ENCODE measurements at regions not wholly inside any gene's neighbourhood (a gene's known extent, or its start where the extent isn't known, plus 50 kb on each side); places are given as distances from the start of the nearest gene placed in this dataset.

- DNase-seq (ENCODE audit: low read depth in 2 of 3, low spot score in 2 of 3) = no peak
Measured at GRCh38 chr10:59557052-59557451, 152.6 kb downstream of the SLC16A9 start.

- no peak for DNase-seq (ENCODE audit: low read depth in 2 of 3, low spot score in 2 of 3)
Measured at GRCh38 chr10:59553162-59553900, 156.3 kb downstream of the SLC16A9 start.

- DNase-seq (ENCODE audit: low read depth in 2 of 3, low spot score in 2 of 3) = no peak
Measured at GRCh38 chr10:59550061-59550460, 159.6 kb downstream of the SLC16A9 start.

GRCh38 chr10:59538623-59539022 is 171.0 kb downstream of the SLC16A9 start:
- DNase-seq (ENCODE audit: low read depth in 2 of 3, low spot score in 2 of 3) = no peak

- DNase-seq (ENCODE audit: low read depth in 2 of 3, low spot score in 2 of 3) = no peak
Measured at GRCh38 chr10:59537501-59537900, 172.1 kb downstream of the SLC16A9 start.

GRCh38 chr10:59536167-59537014 is 173.3 kb downstream of the SLC16A9 start:
- DNase-seq (ENCODE audit: low read depth in 2 of 3, low spot score in 2 of 3) = peak in 2 of 3 donors; percentile 65 to 85

- no peak for DNase-seq (ENCODE audit: low read depth in 2 of 3, low spot score in 2 of 3)
Measured at GRCh38 chr10:59524348-59524747, 162.0 kb upstream of the FAM13C start.

GRCh38 chr10:59523851-59524250 is 161.5 kb upstream of the FAM13C start:
- DNase-seq (ENCODE audit: low read depth in 2 of 3, low spot score in 2 of 3) = no peak

- DNase-seq (ENCODE audit: low read depth in 2 of 3, low spot score in 2 of 3) = no peak
Measured at GRCh38 chr10:59517996-59518395, 155.6 kb upstream of the FAM13C start.

GRCh38 chr10:59517341-59517899 is 155.1 kb upstream of the FAM13C start:
- DNase-seq (ENCODE audit: low read depth in 2 of 3, low spot score in 2 of 3) = no peak

- no peak for DNase-seq (ENCODE audit: low read depth in 2 of 3, low spot score in 2 of 3)
Measured at GRCh38 chr10:59513558-59513957, 151.2 kb upstream of the FAM13C start.

GRCh38 chr10:59512951-59513350 is 150.6 kb upstream of the FAM13C start:
- DNase-seq (ENCODE audit: low read depth in 2 of 3, low spot score in 2 of 3) = no peak

- no peak for DNase-seq (ENCODE audit: low read depth in 2 of 3, low spot score in 2 of 3)
Measured at GRCh38 chr10:59508956-59509355, 146.6 kb upstream of the FAM13C start.

- DNase-seq (ENCODE audit: low read depth in 2 of 3, low spot score in 2 of 3) = no peak
Measured at GRCh38 chr10:59508296-59508695, 145.9 kb upstream of the FAM13C start.

GRCh38 chr10:59505926-59506325 is 143.6 kb upstream of the FAM13C start:
- DNase-seq (ENCODE audit: low read depth in 2 of 3, low spot score in 2 of 3) = no peak

- DNase-seq (ENCODE audit: low read depth in 2 of 3, low spot score in 2 of 3) = no peak
Measured at GRCh38 chr10:59499460-59499859, 137.1 kb upstream of the FAM13C start.

- no peak for DNase-seq (ENCODE audit: low read depth in 2 of 3, low spot score in 2 of 3)
Measured at GRCh38 chr10:59493017-59493416, 130.7 kb upstream of the FAM13C start.

GRCh38 chr10:59479426-59479825 is 117.1 kb upstream of the FAM13C start:
- no peak for DNase-seq (ENCODE audit: low read depth in 2 of 3, low spot score in 2 of 3)

- no peak for DNase-seq (ENCODE audit: low read depth in 2 of 3, low spot score in 2 of 3)
Measured at GRCh38 chr10:59470570-59470969, 108.2 kb upstream of the FAM13C start.

GRCh38 chr10:59465088-59465487 is 102.7 kb upstream of the FAM13C start:
- DNase-seq (ENCODE audit: low read depth in 2 of 3, low spot score in 2 of 3) = peak in 1 of 3 donors; percentile 25

GRCh38 chr10:59464483-59464882 is 102.1 kb upstream of the FAM13C start:
- DNase-seq (ENCODE audit: low read depth in 2 of 3, low spot score in 2 of 3) = no peak

- DNase-seq (ENCODE audit: low read depth in 2 of 3, low spot score in 2 of 3) = no peak
Measured at GRCh38 chr10:59463909-59464308, 101.6 kb upstream of the FAM13C start.

Data from hematopoietic multipotent progenitor cell (in vitro differentiated cells).